ENCODE measurements at regions not wholly inside any gene's neighbourhood (a gene's known extent, or its start where the extent isn't known, plus 50 kb on each side); places are given as distances from the start of the nearest gene placed in this dataset.

- TF ChIP-seq SUZ12 (IDR thresholded peaks at IDR 0.05; ENCODE audit: extremely low read depth, insufficient read depth, insufficient read length) (no peak), YY1 (IDR thresholded peaks at IDR 0.05; ENCODE audit: insufficient read depth, insufficient read length) (no peak)
These were observed 1930.8 kb downstream of the C4orf33 start for GRCh38 chr4:131026771-131027170.
